NCI-H524 treated with DMSO at 0.1 percent for 48 hours (cell line): ENCODE measurements at regions not wholly inside any gene's neighbourhood (a gene's known extent, or its start where the extent isn't known, plus 50 kb on each side); places are given as distances from the start of the nearest gene placed in this dataset.
A peak's percentile ranks its signal among the peaks of the same experiment; 100 is the strongest.

ENCODE experiments used
- DNase-seq: peaks from one replicate; lab custom pipeline; 2025; lab: John Stamatoyannopoulos, UW

DNA sequence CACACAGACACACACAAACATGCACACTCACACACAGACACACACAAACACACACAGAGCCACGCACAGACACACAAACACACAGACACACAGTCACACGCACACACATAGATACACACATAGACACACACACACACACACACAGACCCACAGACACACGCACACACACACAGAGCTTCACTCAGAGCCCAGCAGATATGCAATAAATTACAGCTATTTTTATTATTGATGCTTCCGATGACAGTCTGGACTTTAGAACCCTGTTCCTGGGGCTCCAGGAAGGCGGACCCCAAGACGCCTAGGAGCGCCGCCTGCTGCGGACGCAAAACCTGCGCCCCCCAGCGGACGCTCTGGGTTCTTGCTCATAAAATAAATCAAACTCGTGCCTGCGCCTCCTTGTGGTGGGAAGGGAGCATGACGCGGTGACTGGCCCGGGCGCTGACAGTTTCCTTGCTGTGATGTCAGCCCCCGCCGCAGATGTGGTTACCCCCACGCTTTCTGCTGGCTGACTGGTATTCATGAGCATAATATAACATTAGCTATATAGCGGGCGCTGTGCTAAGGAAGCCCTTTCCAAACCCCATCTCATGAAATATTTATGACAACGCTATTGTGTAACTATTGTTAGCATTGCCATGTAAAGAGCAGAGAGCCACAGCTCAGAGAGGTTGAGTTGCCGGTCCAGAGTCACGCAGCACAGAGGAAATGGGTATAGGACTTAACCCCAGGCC, 64.4 kb upstream of the TM9SF2 start:
- no peak for DNase-seq

DNA sequence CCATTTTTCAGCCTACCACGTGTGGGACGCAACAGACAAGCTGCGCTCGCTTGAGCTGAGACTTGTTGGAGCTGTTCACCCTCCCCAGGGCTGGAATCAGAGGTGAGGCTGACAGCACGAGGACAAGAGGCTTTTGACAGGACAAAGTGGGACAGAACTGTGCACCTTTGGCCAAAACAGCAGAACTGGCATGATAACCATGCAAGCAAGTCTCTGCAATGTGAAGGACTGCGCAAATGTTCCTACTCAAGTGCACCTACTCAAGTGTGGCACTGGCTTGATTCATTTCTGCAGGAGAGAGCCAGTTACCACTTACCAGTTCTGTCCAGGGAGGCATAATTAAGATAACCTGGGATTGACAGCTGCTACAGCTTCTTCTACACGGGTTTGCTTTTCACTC, 62.2 kb upstream of the TM9SF2 start:
- DNase-seq: no peak

- DNase-seq: no peak
Observed at GRCh38 chr13:99439850-99440604, 61.2 kb upstream of the TM9SF2 start.

GRCh38 chr13:99442273-99442895, 58.9 kb upstream of the TM9SF2 start:
- DNase-seq: peak; percentile 4

GRCh38 chr13:99446242-99446641, 55.0 kb upstream of the TM9SF2 start:
- no peak for DNase-seq

- no peak for DNase-seq
Observed at GRCh38 chr13:99448546-99448945, 52.7 kb upstream of the TM9SF2 start.

- DNase-seq: no peak
Observed at GRCh38 chr13:99450416-99450815, 50.9 kb upstream of the TM9SF2 start.
